Stimulated activated CD4-positive, alpha-beta T cell treated with anti-CD3 and anti-CD28 coated beads, Interleukin-4, amount 100 ng/mL, for 48 hours (primary cell): ENCODE measurements at regions not wholly inside any gene's neighbourhood (a gene's known extent, or its start where the extent isn't known, plus 50 kb on each side); places are given as distances from the start of the nearest gene placed in this dataset.
"Not testable (repeated sequence)": the region's sequence is repeated elsewhere in the genome, so short reads cannot be mapped to it uniquely, and the experiment has no call there.

Source experiments
- DNase-seq, 2 donors: peaks; one replicate each; pipeline ENCODE4 v3.0.0-alpha.2; 2020; ENCODE audit warnings: low read depth in 2 of 2

DNA sequence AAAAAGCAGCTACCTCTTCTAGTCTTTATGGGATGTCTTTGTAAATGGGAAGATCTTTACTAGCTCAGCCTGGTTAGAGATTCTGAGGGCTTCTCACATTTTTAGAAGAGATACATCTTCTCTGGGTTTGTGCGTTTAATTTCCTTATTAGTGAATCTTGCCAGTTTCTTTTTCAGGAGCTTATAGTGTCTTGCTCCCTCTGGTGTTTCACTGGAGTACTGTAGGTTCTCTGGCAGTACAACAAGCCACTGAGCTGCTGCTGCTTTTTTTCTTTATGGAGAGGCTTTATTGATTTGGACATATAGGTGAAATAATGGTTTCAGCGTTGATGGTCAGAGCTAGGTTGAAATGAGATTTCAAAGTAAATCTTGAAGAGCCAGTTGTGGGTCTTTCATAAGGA lies 82.9 kb downstream of the LAS1L start:
- no peak for DNase-seq

DNA sequence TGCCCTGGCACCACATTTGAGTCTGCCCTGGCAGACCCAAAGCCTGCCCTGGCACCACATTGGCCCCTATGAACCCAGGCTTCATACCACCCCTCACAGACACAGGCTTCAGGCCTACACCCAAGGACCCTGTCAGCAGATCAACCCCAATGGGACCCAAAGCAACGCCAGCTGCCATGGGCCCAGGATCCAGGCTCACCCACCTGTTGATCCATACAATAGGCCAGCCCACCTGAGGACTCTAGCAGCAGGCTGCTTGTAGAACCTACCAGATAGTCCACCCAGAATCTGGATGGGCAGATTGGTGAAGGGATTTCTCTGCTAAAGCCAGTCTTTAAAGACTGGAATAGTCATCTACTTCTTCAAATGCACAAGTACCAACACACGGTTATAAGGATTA lies 114.4 kb downstream of the LAS1L start:
- DNase-seq, result no peak

DNA sequence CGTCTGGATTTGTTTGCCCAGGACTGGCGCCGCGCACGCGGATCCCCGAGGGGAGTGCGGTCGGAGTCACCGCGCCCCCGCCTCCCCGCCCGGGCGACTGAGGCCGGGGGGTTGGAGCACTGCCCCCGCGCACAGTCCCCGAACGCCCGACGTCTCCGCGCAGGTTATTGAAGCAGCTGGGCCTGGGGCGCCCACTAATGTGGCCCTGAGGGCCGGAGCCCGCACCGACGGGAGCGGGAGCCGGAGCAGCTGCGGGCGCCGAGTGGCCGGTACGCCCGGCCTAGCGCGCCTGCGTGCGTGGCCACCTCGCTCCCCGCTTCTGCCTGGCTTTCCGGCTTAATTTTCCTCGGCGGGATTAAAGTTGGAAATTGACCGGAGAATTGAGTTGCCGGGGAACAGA lies 126.9 kb downstream of the LAS1L start:
- not testable (repeated sequence) for DNase-seq

DNA sequence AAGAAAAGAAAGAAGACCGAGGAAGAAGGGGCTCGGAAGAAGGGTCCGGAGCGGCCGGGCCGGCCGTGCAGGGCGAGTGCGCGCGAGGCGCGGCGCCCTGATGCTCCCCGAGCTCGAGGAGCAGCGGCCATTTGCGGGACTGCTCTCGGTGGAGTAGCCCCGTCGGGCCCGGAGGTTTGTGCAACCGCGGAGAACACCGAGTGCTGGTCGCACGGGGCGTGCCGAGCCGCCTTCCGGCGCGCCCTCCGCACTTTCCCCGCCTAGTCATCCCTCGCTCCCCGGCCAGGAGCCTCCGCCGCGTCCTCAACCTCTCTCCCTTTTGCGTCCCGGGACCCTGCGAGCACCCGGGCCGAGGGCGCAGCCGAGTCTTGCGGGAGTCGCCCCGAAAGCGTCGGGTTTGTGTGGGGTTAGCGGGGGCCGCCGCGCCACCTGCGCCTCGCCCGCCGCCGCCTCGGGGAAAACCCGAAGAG lies 127.4 kb downstream of the LAS1L start:
- no peak for DNase-seq

DNA sequence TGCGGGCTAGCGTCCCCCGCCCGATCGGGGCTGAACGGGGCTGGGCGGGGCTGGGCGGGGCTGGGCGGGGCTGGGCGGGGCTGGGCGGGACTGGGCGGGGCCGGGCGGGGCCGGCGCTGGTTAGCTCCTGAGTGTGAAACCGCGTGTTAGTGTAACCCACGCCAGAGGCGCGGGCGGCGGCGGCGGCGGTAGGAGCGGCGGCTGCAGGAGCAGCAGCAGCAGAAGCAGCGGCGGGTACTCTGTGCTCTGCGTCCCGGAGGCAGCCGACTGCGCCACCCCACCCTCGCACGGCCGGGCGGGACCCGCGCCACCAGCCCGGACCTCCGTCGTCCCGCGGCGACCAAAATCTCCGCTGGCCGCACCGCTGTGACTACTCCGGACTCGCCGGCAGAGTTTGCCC lies 128.1 kb downstream of the LAS1L start:
- peak in 1 of 2 donors; percentile 12 for DNase-seq

DNA sequence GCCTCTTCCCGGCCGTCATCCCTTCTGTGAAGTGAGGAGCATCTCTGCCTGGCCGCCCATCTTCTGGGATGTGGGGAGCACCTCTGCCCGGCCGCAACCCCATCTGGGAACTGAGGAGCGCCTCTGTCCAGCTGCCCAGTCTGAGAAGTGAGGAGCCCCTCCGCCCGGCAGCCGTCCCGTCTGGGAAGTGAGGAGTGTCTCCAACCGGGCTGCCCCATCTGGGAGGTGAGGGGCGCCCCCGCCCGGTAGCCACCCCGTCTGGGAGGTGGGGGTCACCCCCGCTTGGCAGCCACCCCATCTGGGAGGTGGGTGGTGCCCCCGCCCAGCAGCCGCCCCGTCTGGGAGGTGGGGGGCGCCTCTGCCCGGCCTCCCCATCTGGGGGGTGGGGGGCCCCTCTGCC lies 142.3 kb downstream of the LAS1L start:
- no peak for DNase-seq

DNA sequence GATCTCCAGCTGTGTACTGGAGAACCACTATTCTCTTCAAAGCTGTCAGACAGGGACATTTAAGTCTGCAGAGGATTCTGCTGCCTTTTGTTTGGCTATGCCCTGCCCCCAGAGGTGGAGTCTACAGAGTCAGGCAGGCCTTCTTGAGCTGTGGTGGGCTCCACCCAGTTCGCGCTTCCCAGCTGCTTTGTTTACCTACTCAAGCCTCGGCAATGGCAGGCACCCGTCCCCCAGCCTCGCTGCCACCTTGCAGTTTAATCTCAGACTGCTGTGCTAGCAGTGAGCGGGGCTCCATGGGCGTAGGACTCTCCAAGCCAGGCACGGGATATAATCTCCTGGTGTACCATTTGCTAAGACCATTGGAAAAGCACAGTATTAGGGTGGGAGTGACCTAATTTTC lies 145.5 kb downstream of the LAS1L start:
- DNase-seq, result not testable (repeated sequence)
